NCI-H187 (cell line): ENCODE measurements at regions not wholly inside any gene's neighbourhood (a gene's known extent, or its start where the extent isn't known, plus 50 kb on each side); places are given as distances from the start of the nearest gene placed in this dataset.
"Not testable (repeated sequence)": the region's sequence is repeated elsewhere in the genome, so short reads cannot be mapped to it uniquely, and the experiment has no call there.

Experiments used
- DNase-seq, 2 experiments: peaks; one replicate each; lab custom pipeline; 2025; lab: John Stamatoyannopoulos, UW

DNA sequence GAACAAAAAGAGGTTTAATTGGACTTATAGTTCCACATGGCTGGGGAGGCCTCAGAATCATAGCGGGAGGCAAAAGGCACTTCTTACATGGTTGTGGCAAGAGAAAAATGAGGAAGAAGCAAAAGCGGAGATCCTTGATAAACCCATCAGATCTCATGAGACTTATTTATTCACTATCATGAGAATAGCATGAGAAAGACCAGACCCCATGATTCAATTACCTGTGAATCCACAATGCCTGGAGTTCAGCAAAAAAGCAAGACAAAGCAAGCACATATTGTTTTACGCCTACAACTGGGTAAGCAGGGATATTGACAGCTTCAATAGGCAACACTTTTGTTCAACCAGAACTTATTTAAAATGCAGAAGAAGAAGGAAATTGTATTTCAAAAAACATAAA is 218.2 kb downstream of the RPL10L start:
- no peak for DNase-seq

DNA sequence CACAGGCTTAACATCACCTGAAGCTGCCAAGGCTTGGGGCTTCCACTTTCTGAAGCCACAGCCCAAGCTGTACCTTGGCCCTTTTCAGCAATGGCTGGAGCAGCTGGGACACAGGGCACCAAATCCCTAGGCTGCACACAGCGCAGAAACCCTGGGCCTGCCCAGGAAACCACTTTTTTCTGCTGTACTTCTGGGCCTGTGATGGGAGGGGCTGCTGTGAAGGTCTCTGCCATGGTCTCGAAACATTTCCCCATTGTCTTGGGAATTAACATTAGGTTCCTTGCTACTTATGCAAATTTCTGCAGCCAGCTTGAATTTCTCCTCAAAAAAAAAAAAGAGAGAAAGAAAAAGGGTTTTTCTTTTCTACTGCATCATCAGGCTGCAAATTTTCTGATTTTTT is 219.1 kb downstream of the RPL10L start:
- no peak for DNase-seq

DNA sequence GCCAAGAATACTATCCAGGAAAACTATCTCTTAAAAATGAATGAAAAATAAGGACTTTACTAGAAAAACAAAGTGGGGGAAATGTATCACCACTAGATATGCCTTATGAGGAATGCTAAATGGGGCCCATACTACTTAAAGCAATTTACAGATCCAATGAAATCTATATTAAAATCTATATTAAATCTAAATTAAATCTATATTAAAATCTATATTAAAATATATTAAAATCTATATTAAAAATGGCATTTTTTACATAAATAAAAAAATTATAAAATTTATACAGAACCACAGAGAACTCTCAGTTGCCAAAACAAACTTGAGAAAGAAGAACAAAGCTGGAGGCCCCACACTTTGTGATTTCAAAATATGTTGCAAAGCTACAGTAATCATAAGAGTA is 234.5 kb downstream of the RPL10L start:
- DNase-seq = no peak

DNA sequence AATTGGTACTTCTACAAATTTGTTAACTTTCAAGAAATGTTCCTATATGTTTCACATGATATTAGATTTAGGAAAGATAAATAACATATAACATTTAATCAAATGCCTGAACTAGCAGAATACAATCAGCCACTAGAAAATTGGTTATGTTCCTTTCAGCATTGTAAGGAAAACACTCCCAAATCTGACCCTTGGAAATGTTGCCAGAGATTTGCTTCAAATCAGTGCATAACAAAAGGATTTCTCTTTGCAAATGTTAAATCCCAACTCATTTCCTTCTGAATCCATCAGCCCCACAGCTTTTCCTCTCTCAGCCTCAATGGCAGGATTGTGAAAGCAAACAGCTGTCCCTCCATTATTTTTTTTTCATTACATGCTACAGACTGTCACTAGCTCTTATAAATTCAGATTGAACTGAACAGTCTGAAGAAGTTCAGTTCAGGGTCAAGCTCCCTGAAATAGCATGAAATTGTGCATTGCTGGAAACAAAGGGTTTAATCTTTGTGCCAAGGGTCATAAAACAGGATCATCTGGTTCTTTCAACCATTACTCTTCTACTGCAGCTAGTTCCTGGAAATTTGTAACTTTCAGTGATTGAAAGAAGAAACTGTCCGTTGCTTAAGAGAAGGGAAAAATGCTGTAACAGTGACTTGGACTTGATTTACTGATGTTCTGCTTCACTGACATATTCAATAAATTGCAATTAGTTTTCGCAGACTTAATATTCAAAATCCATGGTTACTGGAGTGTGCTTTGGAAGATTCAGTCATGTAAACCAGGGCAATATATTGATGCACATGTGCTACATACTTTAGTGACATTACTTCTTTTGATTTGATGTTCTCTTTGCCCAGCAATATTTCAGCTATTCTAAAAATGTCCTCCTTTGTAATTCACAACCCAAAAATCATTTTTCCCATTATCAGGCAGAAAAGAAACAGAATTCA is 246.4 kb downstream of the RPL10L start:
- DNase-seq = no peak

DNA sequence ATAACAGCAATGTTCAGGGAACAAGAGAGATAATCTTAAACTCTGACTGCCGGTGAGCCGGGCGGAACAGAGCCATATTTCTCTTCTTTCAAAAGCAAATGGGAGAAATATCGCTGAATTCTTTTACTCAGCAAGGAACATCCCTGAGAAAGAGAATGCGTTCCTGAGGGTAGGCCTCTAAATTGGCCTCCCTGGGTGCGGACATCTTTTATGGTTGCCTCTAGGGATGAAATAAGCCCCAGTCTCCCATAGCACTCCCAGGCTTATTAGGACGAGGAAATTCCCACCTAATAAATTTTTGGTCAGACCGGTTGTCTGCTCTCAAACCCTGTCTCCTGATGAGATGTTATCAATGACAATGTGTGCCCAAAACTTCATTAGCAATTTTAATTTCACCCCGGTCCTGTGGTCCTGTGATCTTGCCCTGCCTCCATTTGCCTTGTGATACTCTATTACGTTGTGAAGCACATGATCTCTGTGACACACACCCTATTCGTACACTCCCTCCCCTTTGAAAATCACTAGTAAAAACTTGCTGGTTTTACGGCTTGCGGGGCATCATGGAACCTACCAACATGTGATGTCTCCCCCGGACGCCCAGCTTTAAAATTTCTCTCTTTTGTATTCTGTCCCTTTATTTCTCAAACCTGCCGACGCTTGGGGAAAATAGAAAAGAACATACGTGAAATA is 249.4 kb downstream of the RPL10L start:
- DNase-seq = not testable (repeated sequence)

DNA sequence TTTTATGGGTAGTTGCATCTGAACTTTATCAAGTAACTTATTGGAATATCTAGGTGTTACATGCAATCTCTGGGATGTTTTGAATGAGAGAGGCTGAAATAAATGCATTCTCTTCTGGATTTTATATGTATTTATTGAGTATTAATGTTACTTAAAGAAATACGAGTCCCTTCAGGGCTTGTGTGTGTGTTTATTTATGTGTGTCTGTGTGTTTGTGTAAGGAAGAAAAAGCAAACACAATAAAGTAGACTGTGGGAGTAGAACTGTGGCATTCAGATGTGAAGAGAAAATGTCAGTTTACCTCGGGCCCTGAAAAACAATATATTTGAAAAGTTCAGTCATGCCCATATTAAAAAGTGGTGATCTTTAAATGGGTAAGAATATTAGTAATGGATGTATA is 250.5 kb downstream of the RPL10L start:
- no peak for DNase-seq

DNA sequence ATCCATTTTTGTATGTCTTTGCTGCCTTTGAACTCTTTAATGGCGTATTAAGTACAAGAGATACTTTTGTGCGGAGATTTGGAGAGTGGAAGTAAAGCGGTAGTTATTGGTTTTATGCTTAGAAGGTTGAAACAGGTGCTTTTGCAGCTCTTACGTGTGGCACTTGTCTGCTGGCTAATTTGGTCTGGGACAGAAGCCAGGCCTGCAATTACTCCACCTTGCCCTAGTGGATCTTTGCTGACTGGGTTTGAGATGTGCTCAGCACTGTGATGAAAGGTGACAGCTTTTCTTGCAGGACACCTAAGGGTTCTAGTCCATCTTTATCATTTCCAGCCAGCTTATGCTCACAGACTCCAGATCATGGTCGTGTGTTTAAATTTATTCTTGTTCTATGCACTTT is 252.5 kb downstream of the RPL10L start:
- peak in 1 of 2 experiments; percentile 3 for DNase-seq

DNA sequence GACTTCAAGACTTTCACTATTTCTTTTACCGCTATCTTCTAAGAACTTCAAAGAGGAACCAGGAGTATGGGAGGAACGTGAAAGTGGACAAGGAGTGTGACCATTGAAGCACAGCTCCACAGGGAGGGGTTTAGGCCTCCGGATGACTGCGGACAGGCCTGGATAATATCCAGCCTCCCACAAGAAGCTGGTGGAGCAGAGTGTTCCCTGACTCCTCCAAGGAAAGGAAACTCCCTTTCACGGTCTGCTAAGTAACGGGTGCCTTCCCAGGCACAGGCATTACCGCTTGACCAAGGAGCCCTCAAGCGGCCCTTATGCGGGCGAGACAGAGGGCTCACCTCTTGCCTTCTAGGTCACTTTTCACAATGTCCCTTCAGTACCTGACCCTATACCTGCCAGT is 267.0 kb downstream of the RPL10L start:
- no peak for DNase-seq

DNA sequence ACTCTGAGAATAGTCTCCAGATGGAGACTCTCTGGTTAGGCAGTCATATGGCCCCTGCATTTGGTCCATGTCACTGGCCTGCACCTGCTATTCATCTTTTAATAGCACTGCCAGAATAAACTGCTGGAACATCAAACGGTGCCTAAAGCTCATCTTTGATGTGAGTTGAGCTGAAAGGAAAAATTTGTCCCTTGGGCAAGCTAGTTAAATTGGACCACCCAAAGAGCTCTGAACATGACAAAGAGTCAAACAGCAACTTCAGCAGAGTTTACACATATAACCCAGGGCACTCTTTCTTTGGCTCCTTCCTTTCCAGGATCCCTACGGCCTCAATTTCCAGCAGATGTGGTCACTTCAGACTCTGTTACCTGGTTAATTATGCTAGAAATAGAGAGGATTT is 269.9 kb downstream of the RPL10L start:
- DNase-seq = no peak

DNA sequence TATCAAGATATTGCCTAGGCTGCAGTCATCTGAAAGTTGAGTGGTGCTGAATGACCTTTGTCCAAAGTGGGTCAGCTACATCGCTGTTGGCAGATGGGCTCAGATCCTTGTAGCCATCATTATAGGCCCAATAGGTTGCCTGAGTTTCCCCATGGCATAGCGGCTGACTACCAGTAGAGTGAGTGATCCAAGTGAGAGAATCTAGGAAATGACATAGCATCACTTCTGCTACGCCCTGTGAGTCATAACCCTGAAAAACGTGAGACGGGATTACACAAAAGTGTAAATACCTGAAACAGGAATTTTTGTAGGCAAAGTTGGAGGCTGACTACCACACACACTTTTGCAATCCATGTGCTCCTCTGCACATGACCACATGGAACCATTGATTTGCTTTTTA is 273.3 kb downstream of the RPL10L start:
- DNase-seq = no peak

DNA sequence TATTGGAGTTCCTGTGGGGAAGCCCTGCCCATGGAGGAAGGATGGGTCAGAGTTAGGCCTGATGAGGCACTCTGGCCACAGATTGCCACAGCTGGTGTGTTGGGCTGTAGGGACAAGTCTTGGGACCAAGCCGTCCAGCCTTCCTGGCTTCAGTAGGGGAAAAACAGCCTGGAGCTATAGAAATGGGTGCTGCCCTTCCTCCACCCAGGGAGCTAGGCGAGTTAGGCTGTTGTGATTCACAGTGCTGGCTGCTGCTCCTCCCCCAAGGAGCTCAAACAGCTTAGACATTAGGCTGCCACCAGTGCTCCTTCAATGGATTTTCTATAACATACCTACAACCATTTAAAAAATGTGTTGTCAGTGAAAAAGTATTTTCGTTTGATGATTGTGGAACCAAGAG is 274.3 kb downstream of the RPL10L start:
- DNase-seq = no peak

DNA sequence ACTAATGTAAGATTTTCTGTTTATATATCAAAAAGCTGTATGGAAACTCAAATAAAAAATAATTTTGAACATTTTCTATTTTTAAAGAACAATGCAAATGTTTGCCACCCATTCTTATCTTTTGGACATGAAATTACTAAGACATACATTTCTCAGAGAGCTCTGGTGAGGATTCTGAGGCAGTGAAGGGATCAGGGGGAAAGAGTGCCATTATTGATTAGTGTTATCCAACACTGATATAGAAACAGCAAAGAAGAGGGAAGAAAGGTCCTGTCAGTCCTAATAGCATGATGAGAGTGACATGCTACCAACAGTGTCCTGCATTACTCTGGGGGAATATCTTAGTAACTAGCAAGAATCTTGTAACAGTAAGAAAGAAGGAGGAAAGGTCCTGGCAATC is 282.2 kb downstream of the RPL10L start:
- DNase-seq = no peak

DNA sequence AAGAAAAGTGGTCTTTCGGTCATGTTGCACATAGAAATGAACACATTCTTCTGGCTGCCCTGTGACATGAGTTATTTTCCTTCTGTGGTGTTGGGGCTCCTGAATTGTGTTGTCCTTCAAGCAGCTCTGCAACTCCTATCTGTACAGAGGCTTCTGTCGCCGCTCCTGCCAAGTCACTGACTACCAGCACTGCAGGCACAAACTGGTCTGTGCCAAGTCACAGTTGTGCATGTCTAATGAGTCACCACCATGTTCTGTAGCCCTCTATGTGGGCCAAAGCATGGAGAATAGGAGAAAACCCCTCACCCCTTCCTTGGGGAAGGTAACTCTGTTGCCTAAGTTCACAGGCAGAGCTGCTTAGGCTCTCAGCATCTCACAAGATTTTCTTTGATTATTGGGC is 283.3 kb downstream of the RPL10L start:
- DNase-seq = no peak

DNA sequence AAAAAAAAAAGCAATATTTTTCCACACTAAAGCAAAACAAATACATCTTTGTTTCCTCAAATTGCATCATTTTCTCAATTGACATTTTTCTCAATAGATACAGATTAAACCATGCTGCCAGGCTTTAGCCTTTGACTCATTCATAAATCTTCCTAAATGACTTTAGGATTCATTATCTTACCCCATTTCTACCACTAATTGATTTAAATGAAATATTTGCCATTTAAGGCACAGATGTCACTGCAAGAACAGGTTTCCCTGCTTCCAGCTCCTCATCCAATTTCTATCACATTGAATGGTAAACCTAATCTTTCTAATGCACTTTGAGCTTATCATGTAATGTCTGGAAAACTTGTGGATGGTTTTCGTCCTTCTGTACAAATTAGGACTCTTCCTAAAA is 298.7 kb downstream of the RPL10L start:
- DNase-seq = no peak

DNA sequence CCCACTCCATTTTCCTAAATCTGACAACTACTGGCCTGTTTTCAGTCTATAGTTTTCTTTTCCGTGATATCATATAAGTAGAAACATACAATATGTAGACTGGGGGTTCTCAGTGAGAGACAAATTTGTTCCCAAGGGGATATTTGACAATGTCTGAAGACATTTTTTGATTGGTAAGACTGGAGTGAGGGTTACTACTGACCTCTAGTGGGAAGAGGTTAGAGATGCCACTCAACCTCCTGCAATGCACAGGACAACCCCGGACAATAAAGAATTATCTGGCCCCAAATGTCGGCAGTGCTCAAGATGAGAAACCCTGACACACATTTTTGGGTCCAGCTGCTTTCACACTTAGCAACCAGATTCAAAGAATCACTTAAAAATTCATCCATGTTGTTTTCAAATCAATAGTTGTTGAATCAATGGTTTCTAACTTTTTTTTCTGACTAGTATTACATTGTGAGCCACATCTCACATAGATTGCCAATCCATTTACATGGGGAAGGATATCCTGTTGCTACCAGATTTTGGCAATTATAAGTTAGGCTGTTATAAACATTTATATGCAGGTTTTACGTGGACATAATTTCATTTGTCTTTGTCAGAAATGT is 307.1 kb downstream of the RPL10L start:
- DNase-seq = peak in 1 of 2 experiments; percentile 5

DNA sequence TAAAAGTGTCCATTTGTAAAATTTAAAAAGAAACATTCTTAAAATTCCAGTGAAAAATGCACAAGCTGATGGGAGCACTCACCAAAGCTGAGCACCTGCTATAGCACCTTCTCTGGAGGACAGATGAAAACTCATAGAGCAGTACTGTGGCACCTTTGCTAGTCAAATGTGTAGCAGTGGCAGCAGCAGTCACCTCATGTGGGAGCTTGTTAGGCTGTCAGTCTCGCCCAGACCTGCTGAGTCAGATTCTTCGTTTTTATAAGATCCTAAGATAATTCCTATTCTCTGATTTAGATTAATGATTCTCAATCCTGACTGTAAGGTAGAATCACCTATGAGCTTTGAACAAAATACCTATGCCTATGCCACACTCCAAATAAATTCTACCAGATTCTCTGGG is 325.8 kb downstream of the RPL10L start:
- DNase-seq = no peak

DNA sequence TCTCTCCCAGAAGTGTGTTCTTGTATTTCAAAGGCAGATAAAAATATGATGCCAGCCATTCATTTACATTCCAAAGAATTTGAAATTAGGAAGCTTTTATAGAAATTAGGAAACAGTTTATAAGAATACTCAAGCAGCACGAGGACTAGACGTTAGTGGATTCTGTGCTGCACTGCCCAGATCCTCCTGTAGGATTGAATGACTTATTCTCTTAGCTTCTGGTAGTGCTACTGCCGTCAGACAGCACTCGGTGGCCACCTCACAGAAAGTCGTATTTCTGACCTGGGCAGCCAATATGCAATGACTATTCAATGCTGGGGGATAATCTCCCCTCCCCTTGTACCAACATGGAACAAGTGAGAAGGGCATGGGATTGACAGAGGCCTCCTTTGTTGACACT is 326.4 kb downstream of the RPL10L start:
- DNase-seq = no peak

DNA sequence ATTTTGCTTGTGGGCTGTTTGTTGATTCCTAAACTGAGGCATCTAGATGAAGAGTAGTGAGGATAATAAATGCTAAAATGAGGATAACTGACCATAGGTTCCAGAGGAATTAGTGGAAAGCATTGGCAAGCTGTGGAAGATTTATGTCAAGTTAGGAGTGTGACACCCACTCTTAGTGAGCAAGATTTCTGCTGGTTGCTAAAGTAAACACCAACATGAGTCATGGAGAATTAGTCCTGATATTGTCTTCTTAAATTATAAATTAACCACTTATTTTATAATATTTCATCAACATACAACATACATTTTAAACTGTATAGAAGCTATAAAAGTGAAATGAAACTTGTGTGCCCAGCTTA is 328.2 kb downstream of the RPL10L start:
- DNase-seq = no peak

DNA sequence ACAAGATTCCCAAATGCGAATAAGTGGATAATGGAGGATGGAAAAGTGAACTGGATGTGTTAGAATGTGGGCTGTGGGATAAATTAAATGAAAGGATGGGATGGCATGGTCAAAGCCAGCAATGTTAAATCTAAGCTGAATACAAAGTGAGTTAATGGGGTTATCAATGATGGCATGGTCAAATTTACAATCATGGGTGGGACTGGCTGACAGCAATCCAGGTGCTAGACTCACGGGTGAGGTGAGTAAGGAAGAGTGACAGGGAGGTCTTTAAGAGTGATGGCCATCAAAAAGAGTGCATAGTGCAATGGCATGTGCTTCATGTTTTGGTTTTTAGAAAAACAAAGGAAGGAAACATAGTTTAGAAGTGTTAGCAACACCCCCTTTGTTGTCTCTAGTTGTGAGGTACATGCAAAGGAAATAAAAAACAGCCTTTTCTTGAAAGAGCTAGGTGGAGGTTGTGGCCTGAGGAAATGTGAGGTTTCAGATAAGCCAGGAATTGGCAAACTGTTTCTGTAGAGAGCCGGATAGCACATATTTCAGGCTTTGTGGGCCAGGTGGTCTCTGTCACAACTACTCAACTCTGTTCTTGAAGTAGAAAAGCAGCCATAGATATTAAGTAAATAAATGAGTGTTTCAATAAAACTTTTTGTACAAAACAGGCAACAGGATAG is 328.7 kb downstream of the RPL10L start:
- DNase-seq = no peak

DNA sequence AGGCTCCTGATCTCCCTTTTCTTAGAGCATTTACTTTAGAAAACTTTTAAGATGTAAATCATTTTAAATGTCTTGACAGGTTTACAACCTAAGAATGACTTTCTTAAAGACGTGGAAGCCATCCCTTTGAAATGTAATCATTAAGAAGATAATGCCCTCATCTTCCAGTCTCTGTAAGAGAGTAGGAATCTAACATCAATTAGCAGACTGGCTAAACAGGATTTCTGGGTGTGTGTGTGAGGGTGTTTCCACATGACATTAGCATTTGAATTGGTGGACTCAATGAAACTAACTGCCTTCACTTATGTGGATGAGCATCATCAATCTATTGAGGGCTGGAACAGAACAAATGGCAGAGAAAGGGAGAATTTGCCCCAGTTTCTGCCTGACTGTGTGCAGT is 329.5 kb downstream of the RPL10L start:
- DNase-seq = no peak

DNA sequence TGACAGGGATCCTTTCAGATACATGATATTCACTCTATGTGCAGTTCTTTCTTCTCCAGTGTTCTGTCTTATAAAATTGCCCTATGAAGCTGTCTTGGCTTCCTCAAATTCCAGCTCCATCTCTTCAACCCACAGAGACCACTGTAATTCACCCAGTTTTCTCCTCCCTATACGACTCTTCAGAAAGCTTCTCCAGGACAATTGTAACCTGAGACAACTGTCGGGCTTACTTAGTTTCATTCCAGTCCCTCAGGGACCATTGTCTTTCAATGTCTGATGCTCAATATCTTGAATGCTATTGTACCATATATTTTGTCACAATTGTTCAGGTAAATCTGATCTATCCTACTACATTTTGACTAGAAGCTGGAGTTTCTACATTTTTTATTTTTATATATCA is 345.3 kb downstream of the RPL10L start:
- no peak for DNase-seq

DNA sequence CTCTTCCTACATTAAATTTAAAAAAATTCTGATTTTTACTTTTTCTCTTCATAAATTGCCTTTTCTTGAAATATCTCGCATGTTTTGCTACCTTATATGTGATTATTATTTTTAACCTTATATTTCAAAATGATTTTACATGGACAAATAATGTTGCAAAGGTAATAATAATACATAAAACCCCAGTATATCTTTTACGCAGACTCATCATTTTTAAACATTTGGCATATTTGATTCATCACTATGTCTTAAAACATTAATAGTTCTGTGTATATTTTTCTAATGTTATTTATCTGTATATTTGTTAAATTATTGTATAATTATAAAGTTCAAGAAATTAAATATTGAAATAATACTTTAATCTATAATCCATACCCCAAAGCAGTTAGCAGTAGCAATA is 350.8 kb downstream of the RPL10L start:
- no peak for DNase-seq

DNA sequence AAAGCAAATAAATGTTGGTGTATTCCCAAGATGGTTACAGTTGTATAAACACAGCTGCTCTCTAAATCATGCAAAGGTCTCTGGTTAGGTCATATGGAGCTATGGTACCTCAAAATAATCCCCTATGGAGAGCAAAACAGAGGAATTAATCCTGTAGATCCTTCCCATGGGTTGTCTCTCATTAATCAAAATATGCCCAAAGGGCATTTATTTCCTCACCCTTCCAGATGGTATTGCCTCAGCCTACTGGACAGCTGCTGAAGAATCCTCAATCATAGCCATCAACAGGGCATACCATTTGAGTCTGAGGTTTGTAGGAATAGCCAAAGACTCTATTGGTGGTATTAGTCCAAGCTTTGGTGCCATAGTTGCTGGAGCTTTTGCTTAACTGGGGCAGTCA is 360.9 kb downstream of the RPL10L start:
- DNase-seq = no peak
